Heart right ventricle (tissue), 16 donors: ENCODE measurements at regions not wholly inside any gene's neighbourhood (a gene's known extent, or its start where the extent isn't known, plus 50 kb on each side); places are given as distances from the start of the nearest gene placed in this dataset.

Source experiments
- ATAC-seq, 8 donors: fragments of 200-7000 bp; cut with Tn5 transposase; one replicate each; pipeline ENCODE4 v1.9.1; 2020; ENCODE audit warnings: mild to moderate bottlenecking in 8 of 8, moderate library complexity in 8 of 8, moderate number of reproducible peaks in 1 of 8
- DNase-seq, 2 donors: peaks; one replicate each; pipeline ENCODE4 v3.0.0-alpha.2; 2020
- H3K27ac ChIP-seq, 10 donors: fragments of 200-600 bp; sonication (generic) in 2 of 10; one replicate each; pipeline versions ENCODE4 v1.5.0 to v1.8.0; 2020 to 2022; ENCODE audit warnings: mild to moderate bottlenecking in 3 of 10
- H3K27me3 ChIP-seq, 7 donors: fragments of 200-600 bp; one replicate each; pipeline ENCODE4 v1.8.0; 2021 to 2022; ENCODE audit warnings: mild to moderate bottlenecking in 2 of 7
- H3K36me3 ChIP-seq, 9 donors: fragments of 200-600 bp; sonication (generic) in 1 of 9; one replicate each; pipeline versions ENCODE4 v1.5.0 to v1.8.0; 2020 to 2022; ENCODE audit warnings: mild to moderate bottlenecking in 2 of 9
- H3K4me1 ChIP-seq, 9 donors: fragments of 200-600 bp; sonication (generic) in 1 of 9; one replicate each; pipeline versions ENCODE4 v1.5.0 to v1.8.0; 2020 to 2022; ENCODE audit warnings: mild to moderate bottlenecking in 4 of 9
- H3K4me3 ChIP-seq, 10 donors: fragments of 200-600 bp; sonication (generic) in 2 of 10; one replicate each; pipeline versions ENCODE4 v1.5.0 to v1.8.0; 2020 to 2022; ENCODE audit warnings: mild to moderate bottlenecking in 7 of 10, moderate library complexity in 2 of 10
- H3K9me3 ChIP-seq, 11 donors: fragments of 200-600 bp in 10 of 11; sonication (generic) in 2 of 11; one replicate each; pipeline versions ENCODE4 v1.5.0 to v1.8.0; 2013 to 2022; ENCODE audit warnings: mild to moderate bottlenecking in 2 of 11, control low read depth in 1 of 11, moderate library complexity in 1 of 11
- CTCF ChIP-seq, 9 donors: fragments of 200-600 bp; sonication (generic) in 2 of 9; IDR thresholded peaks; one replicate each; pipeline versions ENCODE4 v1.5.0 to v1.8.0; 2021 to 2022; ENCODE audit warnings: antibody characterized with exemption in 9 of 9, mild to moderate bottlenecking in 5 of 9, moderate library complexity in 1 of 9
- WGBS, 2 donors: extraction: QIAGEN DNeasy Blood & Tissue Kit; methylation state at CpG; one replicate each; pipeline ENCODE4 v1.1.7; 2013; ENCODE audit warnings: inconsistent platforms in 1 of 2; 5-methylcytosine and 5-hydroxymethylcytosine counted together
- intact Hi-C, 10 donors: fragments of 100-400 bp; cut with DNase I; formaldehyde crosslinking; loops; one replicate each; pipeline versions ENCODE4 v1.11.1 to v1.14.2; 2022
- donor health status: Arrhythmogenic right ventricular cardiomyopathy.
- donor health status: ischemic (EF 13 %, LVEDD 7.1; RV severe dilation, severe dysfunction).
- donor health status: healthy with polysubstance abuse.
- donor health status: DM: no; HTN: yes; CAD: no.
- donor health status: DM: no; HTN: no; CAD: no.
- donor health status: ischemic (EF 25% LVEDD 6.9; RV normal size, moderate dysfunction).
- donor health status: ischemic (EF 25% LVEDD 5.7; RV mildly dilated, moderate dysfunction).
- donor health status: healthy.
- donor health status: DM: yes; HTN: yes; CAD: no.
- donor health status: Ischemic cardiomyopathy.
- donor health status: ischemic (EF 35%, LVEDD 5.7; RV mildly dilated, moderate dysfunction).
- donor health status: nonischemic (EF 11% LVEDD 7.7; RV severe dilation, severe dysfunction).
- donor health status: DM: yes; HTN: yes; CAD: no.
- donor health status: PGD.
- donor health status: ischemic (EF 29% LVEDD 5.4; RV normal size, mild dysfunction).
- donor health status: nonischemic (EF 23%, LVEDD 6.1; RV moderate dilation, normal function).

GRCh38 chr18:77701977-77702376 lies 452.3 kb downstream of the GALR1 start:
- H3K36me3 ChIP-seq, result no peaks in the 10 kb centered on the region
- intact Hi-C loops, result loop anchor here in 1 of 10 donors (5.0 kb wide), 2 partner anchors 700 to 900 kb away; no protein-coding TSS in a partner anchor
- H3K27ac ChIP-seq, result no peak overlapping the region
- no peaks in the 10 kb centered on the region for H3K4me1 ChIP-seq
- peaks cover 0 to 3% (median 0%) of the 10 kb centered on the region in 11 donors for H3K9me3 ChIP-seq
- peaks cover 0 to 24% (median 6%) of the 10 kb centered on the region in 7 donors for H3K27me3 ChIP-seq
- DNase-seq, result no peak
- TF ChIP-seq CTCF (IDR thresholded peaks at IDR 0.05), result no peak
- no peak overlapping the region for H3K4me3 ChIP-seq
- WGBS, 2 donors, result 81 to 89% methylated on average over 1 of the region's 1 CpG
- ATAC-seq, result no peak

DNA sequence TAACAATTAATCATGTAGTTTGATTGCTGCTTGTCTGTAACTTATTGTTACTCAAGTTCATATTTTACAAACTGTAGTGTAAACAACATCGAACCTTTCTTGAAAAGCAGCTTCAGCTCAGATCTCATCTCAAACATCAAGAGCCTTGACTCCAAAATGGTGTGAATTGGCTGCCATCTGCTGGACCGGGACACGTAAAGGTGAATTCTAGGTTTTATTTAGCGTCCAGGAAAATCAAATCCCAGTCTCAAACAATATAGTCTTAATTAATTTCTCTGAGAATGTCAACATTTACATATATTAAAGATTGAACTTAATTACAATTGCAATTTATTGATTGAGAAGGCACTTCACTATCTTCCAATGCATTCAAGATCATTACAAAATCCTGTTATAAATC lies 453.0 kb downstream of the GALR1 start:
- DNase-seq (peak in 1 of 2 donors; percentile 10), ATAC-seq (no peak)
- TF ChIP-seq CTCF (IDR thresholded peaks at IDR 0.05), result peak in 5 of 9 donors; percentile 21 to 48 (median 31)
- Histone ChIP-seq H3K4me1 (no peaks in the 10 kb centered on the region), H3K36me3 (no peaks in the 10 kb centered on the region), H3K27me3 (peaks cover 0 to 24% (median 6%) of the 10 kb centered on the region in 7 donors), H3K9me3 (peaks cover 0 to 5% (median 0%) of the 10 kb centered on the region in 11 donors), H3K4me3 (no peak overlapping the region), H3K27ac (no peak overlapping the region)
- 24 to 44% methylated on average over 4 of the region's 4 CpGs for WGBS, 2 donors
- intact Hi-C loops, result loop anchor here in 1 of 10 donors (5.0 kb wide), 2 partner anchors 700 to 900 kb away; no protein-coding TSS in a partner anchor

- ATAC-seq, result no peak
- no peaks in the 10 kb centered on the region for H3K36me3 ChIP-seq
- no peak overlapping the region for H3K27ac ChIP-seq
- peaks cover 0 to 19% (median 6%) of the 10 kb centered on the region in 7 donors for H3K27me3 ChIP-seq
- intact Hi-C loops, result no loop called here
- H3K9me3 ChIP-seq, result peaks cover 0 to 6% (median 0%) of the 10 kb centered on the region in 11 donors
- DNase-seq, result no peak
- H3K4me3 ChIP-seq, result no peak overlapping the region
- 53 to 54% methylated on average over 2 of the region's 2 CpGs for WGBS, 2 donors
- TF ChIP-seq CTCF (IDR thresholded peaks at IDR 0.05), result no peak
- no peaks in the 10 kb centered on the region for H3K4me1 ChIP-seq
Measured at GRCh38 chr18:77705301-77705700, 455.7 kb downstream of the GALR1 start.

DNA sequence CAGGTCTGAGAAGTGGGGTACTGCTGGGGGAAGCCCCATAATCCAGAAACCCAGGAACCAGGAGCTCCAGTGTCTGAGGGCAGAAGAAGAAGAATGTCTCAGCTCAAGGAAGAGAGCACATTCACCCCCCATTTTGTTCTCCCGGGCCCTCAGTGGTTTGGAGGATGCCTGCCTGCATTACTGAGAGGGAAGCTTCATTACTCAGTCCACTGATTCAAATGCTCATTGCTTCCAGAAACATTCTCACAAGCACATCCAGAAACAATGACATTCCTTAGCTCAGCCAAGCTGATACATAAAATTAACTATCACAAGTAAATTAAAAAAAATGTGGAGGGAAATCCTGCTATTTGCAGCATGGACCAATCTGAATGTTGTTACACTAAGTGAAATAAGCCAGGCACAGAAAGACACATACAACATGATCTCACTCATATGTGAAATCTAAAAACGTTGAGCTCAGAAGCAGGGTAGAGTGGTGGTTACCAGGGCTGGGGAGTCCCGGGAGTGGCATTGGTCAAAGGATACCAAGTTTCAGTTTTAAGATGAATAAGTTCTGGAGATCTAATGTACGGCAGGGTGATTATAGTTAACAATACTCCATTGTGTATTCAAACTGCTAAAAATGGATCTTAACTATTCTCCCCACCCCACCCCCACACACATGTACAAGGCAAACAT lies 459.3 kb downstream of the GALR1 start:
- 63 to 67% methylated on average over 4 of the region's 4 CpGs for WGBS, 2 donors
- H3K36me3 ChIP-seq, result no peaks in the 10 kb centered on the region
- no peaks in the 10 kb centered on the region for H3K4me1 ChIP-seq
- peaks cover 0 to 6% (median 0%) of the 10 kb centered on the region in 11 donors for H3K9me3 ChIP-seq
- TF ChIP-seq CTCF (IDR thresholded peaks at IDR 0.05), result no peak
- H3K27ac ChIP-seq, result no peak overlapping the region
- H3K4me3 ChIP-seq, result no peak overlapping the region
- DNase-seq, result no peak
- no peak for ATAC-seq
- intact Hi-C loops, result no loop called here
- H3K27me3 ChIP-seq, result peaks cover 0 to 17% (median 6%) of the 10 kb centered on the region in 7 donors
